ENCODE measurements at regions not wholly inside any gene's neighbourhood (a gene's known extent, or its start where the extent isn't known, plus 50 kb on each side); places are given as distances from the start of the nearest gene placed in this dataset.

DNA sequence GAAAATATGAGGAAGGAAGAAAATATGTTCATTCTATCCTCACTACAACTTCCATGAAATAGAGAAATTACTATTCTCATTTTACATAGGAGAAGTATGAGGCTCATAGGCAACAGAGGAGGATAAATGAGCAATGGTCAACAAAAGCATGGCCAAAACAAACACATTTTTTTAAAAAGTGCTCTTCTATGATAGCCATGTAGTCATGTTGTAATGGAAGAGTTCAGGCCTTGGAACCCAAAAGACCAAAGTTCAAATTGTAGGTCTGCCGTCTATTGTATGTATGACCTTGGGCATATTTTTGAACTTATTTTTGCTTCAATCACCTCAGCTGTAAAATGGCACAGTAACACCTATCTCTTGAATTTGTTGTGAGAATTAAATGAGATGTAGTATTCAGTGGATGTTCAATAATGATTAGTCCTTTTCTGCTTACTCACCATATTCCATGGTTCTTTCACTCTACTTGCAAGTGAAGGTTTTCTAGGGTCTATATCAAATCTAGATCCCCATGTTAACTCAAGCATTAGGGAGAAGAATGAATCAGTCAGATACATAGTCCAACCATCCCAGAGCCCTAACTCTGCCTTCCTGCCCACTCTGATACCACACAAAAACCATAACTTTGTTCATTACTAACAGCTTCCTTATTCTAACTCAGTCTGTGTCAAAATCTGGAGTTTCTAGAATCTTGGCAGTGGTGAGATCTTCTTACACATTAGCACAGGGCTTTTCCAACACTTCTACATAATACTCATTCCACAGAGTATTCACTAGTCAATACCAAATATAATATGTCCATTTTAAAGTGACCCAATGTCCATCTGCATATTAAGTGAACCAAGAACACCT is 353.2 kb downstream of the PLPP3 start:
- no peak for TF ChIP-seq CTCF (IDR thresholded peaks at IDR 0.05)
- no peak for TF ChIP-seq POLR2A (IDR thresholded peaks at IDR 0.05)
- no peak for TF ChIP-seq EP300 (IDR thresholded peaks at IDR 0.05)

All from ovary (tissue), 3 donors.